GM18499 (cell line): ENCODE measurements at regions not wholly inside any gene's neighbourhood (a gene's known extent, or its start where the extent isn't known, plus 50 kb on each side); places are given as distances from the start of the nearest gene placed in this dataset.

Source experiments
- ATAC-seq: cut with Tn5 transposase; IDR thresholded peaks from one replicate; pipeline ENCODE4 v1.9.1; 2021; ENCODE audit warnings: moderate number of reproducible peaks; ENCODE audit not compliant: insufficient read depth, unreplicated experiment

DNA sequence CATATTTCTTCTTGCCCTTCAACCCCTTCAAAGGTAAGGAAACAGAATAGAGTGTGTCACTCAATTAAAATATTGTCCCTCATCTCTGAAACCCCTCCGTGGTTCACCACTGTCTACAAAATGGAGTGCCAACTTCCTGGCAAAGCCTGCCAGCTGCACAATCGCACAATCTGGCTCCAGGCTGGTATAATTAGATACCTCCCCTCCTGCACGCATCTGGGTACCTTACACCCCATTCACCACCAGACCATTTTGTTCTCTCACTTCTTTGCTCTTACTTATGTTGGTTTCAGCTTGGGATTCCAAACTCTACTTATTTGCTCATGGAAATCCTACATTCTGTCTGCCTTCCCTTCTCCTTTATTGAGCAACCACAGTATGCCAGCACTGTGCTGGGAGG, 314.9 kb downstream of the NUAK1 start:
- ATAC-seq, result no peak

- no peak for ATAC-seq
Observed at GRCh38 chr12:105825141-105825540, 313.6 kb downstream of the NUAK1 start.

- ATAC-seq, result no peak
Observed at GRCh38 chr12:105831372-105831771, 307.4 kb downstream of the NUAK1 start.

- ATAC-seq, result no peak
Observed at GRCh38 chr12:105832021-105832420, 306.7 kb downstream of the NUAK1 start.

GRCh38 chr12:105832806-105833205, 305.9 kb downstream of the NUAK1 start:
- ATAC-seq, result no peak

GRCh38 chr12:105834496-105834895, 304.3 kb downstream of the NUAK1 start:
- ATAC-seq, result no peak

DNA sequence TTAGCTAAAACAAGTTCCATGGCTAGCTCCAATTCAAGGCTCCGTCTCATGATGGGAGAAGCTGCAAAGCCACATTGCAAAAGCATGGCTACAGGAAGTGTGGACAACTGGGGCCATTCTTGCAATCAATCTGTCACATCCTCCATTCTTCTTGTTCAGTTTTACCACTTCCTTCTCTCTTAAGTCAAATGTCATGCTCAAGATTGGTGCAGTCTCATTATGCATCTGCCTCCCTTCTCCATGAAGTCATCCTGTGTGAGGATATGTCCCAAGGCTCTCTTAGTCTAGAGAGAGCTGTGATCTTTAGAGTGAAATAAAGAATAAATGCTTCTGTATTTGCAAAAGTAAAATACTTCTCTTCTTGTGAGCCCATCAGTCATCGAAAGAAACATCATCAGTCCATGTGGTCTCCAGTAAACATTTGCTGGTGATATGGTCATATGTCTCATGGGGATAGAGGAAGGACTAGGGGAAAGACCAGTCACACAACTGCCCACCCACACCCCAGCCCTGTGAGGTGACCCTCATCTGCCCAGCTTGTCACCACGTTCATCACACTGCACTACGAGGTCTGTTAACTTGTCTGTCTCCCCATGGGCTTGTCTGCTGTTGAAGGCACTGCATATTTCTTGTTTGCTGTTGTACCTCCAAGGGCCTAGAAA, 303.0 kb downstream of the NUAK1 start:
- ATAC-seq, result no peak

DNA sequence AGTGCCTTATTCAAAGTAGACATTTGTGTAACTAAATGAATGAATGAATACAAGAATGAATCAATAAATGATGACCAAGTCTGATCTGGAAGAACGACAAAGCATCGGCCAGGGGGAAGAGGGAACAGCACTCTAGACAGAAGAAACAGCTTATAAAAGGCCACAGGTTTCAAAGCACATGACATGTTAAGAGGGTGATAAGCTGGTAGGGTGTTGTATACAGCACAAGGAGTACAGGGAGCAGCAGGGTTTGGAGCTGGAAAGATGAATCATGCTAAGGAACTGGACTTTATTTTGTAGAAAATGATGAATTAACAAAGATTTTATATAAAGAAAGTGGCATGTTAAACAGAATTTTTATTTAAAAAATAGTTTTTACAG, 302.5 kb downstream of the NUAK1 start:
- ATAC-seq, result no peak

GRCh38 chr12:105839629-105840127, 299.1 kb downstream of the NUAK1 start:
- ATAC-seq, result no peak

GRCh38 chr12:105840384-105840783, 298.4 kb downstream of the NUAK1 start:
- no peak for ATAC-seq

DNA sequence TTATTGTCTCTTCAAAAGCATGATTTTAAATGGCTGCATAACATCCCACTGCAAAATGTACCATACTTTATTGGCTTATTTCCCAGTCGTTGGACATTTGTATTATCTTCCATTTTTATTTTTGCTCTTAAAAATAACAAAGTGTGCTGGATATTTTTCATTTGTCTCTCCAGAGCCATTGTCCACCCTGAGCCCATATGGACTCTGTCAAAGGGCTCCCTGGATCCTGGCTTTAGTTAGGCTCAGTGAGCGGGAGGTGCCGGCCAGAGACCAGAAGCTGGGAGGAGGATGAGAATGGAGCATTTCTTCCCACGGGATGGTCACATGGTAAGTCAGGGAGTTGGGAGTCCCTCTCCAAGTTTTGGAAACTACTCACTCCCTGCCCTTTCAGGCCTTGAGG, 296.9 kb downstream of the NUAK1 start:
- no peak for ATAC-seq

DNA sequence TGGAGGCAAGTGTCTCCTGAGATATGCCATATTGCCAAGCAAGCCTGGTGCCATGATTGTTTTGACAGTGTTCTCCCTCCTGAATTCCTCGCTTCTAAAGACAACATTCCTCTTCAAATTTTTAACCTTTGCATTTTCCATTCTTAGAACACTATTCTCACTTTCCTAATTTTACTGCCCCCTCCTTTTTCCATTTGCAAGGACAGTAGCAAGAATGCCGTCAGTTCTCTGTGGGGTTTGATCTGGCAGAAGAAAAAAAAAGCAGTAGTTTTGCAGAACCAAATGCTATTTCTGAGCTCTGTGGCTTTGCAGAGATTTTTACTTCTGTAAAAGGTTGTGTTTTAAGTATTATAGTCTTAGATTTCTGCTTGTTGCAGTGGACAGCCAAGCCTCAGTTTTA, 295.2 kb downstream of the NUAK1 start:
- no peak for ATAC-seq

- ATAC-seq, result no peak
Observed at GRCh38 chr12:105843986-105844760, 294.6 kb downstream of the NUAK1 start.

DNA sequence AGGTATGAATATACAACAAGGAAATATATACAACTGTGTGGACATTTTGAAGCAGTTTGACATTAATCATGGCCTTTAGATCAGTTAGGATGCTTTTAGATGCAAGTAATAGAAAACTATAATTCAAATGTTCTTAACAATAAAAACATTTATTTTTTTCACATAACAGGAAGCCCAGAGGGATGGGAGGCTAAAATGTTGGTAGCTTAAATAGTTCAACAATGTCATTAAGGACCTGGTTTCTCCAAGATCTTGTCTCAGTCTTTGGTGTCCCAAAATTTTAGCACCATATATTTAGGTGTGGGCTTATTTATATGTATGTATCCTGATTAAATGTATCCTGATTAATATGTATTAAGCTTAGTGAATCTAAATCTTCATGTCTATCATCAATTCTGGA, 292.4 kb downstream of the NUAK1 start:
- no peak for ATAC-seq

- ATAC-seq, result no peak
Observed at GRCh38 chr12:105847068-105847467, 291.7 kb downstream of the NUAK1 start.

- ATAC-seq, result no peak
Observed at GRCh38 chr12:105848286-105848685, 290.5 kb downstream of the NUAK1 start.

DNA sequence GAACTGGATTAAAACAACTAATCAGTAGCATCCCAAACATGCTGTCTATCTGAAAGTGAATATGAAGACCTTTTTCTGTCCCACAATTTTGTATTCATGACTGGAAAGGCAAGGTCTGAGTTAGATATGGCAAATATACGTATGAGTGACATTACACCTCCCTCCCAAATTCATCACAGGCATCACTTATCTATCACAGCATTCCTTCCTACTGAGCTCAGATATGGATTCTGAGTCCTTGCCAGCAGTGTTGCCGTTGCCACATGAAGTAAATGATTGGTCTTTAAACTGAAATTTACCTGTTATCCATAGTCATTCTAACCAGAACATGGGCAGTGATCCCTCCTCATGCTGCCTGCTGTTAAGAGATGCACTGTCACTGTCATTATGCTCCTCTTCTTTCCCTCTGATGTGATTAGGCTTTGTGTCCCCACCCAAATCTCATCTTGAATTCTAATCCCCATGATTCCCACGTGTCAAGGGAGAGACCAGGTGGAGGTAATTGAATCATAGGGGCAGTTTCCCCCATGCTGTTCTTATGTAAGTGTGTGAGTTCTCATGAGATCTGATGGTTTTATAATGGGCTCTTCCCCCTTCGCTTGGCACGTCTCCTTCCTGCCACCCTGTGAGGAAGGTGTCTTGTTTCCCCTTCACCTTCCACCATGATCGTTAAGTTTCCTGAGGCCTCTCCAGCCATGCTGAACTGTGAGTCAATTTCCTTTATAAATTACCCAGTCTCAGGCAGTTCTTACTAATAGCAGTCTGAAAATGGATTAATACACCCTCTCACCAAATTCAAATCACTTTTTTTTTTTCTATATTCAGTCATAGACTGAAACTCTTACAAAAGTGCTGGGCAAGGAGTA, 288.4 kb downstream of the NUAK1 start:
- ATAC-seq, result no peak

DNA sequence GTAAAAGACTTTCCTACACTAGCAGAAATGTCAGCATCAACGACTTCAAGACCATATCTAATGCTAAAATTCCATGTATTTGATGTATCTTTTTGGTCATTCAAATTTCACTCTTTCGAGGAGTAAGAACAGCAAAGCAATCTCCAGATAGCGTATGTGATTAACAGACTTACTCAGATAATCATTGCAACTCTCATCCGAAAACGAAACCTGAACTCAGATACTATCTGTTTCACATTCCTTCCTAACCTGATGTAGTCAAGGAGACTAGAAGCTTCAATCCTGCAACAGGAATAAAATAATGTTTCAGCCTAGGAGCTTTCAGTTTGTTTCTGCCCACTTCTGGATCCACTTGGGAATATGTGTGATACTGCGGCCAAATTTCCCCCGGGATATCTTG, 286.3 kb downstream of the NUAK1 start:
- no peak for ATAC-seq

DNA sequence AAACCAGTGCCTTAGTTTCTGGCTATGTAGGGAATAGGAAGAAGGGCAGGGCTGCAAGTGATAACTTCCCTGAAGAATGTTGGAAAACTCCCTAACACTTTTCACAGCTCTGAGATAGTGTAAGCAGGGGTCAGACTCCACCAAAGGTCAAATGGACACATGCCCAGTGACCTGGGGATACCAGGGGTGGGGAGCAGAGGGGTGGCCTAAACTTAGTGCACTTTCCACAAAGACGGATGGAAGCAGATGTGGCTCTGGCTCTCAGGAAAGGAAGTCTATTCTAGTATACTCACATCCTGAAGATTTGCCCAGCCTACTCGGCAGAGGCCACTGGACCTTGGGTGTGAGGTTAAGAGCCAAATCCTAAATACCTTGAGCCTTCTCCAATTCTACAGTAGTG, 285.8 kb downstream of the NUAK1 start:
- no peak for ATAC-seq

- ATAC-seq, result no peak
Observed at GRCh38 chr12:105854071-105854470, 284.7 kb downstream of the NUAK1 start.
